HG02852 (cell line): ENCODE measurements at regions not wholly inside any gene's neighbourhood (a gene's known extent, or its start where the extent isn't known, plus 50 kb on each side); places are given as distances from the start of the nearest gene placed in this dataset.
A peak's percentile ranks its signal among the peaks of the same experiment; 100 is the strongest.

Experiments
- ATAC-seq: cut with Tn5 transposase; IDR thresholded peaks from one replicate; pipeline ENCODE4 v1.9.1; 2021; ENCODE audit warnings: mild to moderate bottlenecking, moderate library complexity; ENCODE audit not compliant: unreplicated experiment

- ATAC-seq = no peak
Observed at GRCh38 chr7:106486331-106486730, 174.6 kb downstream of the CCDC71L start.

DNA sequence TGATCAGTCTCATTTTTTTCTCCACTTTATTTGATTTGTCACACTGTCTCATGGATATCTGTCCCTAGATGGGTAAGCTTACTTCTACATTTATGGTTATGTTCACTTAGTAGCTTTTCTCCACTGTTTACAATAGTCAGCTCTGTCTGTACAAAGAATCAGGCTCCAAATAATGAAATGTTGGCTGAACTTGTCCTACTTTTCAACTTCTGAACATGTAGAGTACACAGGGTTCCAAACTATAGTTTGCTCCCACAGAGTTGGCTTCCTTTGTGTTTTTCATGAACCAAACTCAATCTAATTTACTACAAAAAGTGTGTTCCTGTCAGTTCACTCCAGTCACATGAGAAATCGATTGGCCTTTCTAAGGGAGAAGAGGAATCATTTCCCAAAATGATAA is 175.0 kb downstream of the CCDC71L start:
- no peak for ATAC-seq

- ATAC-seq = no peak
Observed at GRCh38 chr7:106485031-106485551, 175.9 kb downstream of the CCDC71L start.

- ATAC-seq = no peak
Observed at GRCh38 chr7:106484562-106484961, 176.4 kb downstream of the CCDC71L start.

- no peak for ATAC-seq
Observed at GRCh38 chr7:106482091-106482490, 178.9 kb downstream of the CCDC71L start.

GRCh38 chr7:106480616-106481031 is 180.3 kb downstream of the CCDC71L start:
- no peak for ATAC-seq

GRCh38 chr7:106480161-106480579 is 180.8 kb downstream of the CCDC71L start:
- peak; percentile 75 for ATAC-seq

DNA sequence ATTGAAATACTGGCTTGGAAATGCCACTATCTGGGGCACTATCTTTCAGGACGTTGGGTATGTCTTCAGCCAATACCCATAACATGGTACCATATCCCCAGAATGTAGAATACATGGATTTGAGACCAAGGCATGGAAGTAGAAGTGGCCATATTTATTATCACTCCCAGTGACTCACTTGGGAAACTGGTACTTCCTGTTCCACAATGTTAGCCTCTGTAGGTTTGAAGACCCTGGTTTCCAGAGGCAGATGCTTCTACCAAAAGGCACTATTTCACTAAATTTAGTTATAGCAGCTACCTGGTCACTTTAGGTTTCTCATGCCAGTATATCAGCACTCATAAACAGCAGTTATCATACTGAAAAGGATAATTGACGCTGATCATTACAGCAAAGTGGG is 184.2 kb downstream of the CCDC71L start:
- ATAC-seq = no peak

GRCh38 chr7:106472741-106473140 is 188.0 kb upstream of the NAMPT start:
- ATAC-seq = no peak

- no peak for ATAC-seq
Observed at GRCh38 chr7:106471686-106472440, 187.1 kb upstream of the NAMPT start.

DNA sequence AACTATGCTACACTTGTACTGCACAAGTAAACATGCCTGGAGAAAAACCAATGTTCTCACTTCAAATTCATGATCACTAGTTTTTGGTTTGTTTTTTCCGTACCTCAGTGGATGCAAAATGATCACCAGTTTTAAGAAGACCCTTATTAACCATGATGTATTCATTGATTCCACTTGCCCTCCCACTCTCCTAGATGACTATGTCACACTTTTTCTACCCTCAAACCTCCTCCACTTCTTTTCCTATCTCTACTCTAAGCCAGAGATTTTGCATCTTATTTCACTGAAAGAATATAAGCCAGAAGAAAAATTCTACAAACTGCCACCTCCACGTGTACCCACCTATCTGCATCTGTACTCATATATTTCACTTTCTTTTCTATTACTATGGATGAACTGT is 186.2 kb upstream of the NAMPT start:
- ATAC-seq = no peak

DNA sequence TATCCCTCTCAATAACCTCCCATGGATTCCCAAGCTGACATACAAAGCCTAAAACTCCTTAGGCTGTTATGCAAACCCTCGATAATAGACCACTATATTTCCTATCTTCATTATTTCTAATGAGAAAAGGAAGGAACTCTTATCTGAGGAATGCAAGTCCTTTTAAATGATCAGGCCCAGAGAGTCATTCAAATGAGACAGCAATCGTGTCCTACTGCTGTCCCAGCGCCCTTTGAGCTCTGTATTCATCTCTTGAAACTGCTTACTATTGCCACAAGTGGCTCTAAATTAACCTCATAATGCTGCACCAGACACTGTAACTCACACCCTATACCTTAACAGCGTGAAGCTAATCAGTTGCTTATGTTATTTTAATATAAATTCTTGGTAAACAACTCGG is 182.1 kb upstream of the NAMPT start:
- ATAC-seq = no peak

DNA sequence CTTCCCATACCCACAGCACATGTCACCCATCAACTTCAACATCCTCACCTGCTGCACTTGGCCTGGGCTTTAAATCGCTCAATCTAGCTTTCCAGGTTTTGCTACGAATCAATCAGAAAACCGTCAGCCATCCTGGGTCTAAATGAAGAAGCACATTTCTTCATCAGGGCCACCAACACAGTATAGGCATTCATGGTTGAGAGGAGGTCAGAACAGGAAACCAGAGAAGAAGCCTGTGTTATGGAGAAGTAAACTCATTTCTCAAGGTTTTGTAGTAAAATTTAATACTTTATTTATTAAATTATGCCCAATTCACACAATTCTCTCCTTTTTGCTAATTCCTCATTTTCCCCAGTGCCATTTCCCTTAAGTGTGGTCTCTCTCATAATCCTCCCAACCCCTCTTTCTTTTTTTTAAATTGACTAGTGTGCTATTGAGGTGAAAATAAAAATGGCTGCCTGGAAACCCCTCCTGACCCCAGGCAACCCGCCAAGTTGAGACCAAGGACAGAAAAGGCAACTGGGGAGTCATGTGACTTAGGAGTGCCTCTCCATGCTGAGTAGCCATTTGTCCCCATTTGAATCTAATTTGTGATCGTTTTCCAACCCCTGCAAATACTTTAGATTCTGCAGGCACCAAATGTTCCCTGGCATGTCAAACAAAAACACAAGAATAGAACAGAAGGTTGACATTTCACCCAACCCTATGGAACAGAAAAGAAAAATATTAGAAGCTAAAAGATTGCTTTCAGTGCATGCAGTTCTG is 181.1 kb upstream of the NAMPT start:
- no peak for ATAC-seq

GRCh38 chr7:106464651-106465050 is 179.9 kb upstream of the NAMPT start:
- no peak for ATAC-seq

DNA sequence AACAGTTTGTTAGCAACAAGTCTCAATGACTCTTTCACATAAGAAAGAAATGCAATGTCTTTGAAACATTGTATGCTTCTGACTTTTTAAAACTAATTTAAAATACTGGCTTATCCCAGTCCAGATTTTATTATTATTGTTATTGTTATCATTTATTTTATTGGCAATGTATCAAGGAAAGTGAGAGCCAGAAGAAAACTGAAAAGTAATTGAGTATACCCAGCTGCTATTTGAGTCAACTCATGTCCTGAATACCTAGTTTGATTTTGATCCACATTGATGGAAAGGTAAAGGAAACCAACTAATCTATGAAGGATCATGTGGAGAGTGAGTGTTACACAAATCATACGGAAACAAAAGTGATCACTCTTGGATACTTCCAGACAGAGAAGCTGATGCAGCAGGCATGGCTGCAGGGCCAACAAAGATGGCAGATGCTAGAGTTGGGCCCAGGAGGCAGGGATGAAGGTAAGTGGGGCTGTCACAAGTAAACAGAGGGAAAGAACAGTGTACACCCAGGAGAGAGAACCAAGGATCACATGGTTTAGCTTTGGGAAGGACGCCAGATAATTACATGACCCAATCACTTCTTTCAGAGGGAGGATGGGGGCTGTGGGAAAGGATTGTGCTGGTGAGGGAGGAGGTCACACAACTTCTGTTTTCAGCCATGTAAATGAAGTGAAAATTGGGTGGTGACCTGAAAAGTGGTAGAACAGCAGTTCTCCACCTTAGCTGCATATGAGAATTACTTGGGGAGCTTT is 179.2 kb upstream of the NAMPT start:
- ATAC-seq = no peak

DNA sequence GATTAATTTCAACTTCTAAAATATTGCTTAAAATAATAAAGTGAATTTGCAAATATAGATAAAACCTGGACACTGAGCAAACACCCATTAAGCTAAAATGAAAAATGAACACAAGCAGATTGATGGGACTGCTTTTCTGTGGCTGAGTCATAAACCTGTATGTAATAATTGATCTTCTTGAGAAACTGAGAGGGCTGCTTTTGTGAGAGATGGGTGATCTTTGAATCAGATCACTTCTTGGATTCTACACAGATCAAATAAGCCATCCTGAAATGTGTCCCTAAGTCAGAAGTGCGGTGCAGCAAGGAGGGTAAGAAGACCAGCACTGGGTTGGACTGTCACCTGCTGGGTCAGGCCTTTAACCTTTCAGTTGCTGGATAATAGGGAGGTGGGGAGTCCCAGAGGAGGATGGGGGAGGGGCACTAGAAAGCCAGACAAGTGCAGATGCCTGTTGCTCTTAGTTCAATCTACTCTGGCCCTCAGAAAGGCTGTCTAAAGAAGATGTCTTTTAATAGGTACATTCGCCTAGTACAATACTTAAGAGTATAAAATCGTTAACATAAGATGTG is 178.2 kb upstream of the NAMPT start:
- ATAC-seq = no peak

- ATAC-seq = no peak
Observed at GRCh38 chr7:106462365-106462859, 177.6 kb upstream of the NAMPT start.

DNA sequence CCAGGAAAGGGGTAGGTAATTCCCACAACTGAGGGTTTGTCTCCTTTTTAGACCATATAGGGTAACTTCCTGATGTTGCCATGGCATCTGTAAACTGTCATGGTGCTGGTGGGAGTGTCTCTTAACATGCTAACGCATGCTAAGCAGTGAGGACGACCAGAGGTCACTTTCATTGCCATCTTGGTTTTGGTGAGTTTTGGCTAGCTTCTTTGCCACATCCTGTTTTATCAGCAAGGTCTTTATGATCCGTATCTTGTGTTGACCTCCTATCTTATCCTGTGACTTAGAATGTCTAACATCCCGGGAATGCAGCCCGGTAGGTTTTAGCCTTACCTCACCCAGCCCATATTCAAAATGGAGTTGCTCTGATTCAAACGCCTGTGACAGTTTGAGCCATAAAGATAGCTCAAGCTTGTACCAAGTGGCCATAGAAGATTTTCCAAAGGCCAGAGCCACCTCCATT is 176.0 kb upstream of the NAMPT start:
- no peak for ATAC-seq

GRCh38 chr7:106459397-106460072 is 174.8 kb upstream of the NAMPT start:
- no peak for ATAC-seq

- ATAC-seq = no peak
Observed at GRCh38 chr7:106457678-106458077, 172.9 kb upstream of the NAMPT start.
